DND-41 (cell line): ENCODE measurements at regions not wholly inside any gene's neighbourhood (a gene's known extent, or its start where the extent isn't known, plus 50 kb on each side); places are given as distances from the start of the nearest gene placed in this dataset.

Experiments used
- ATAC-seq: fragments of 200-7000 bp; cut with Tn5 transposase; 3 replicates; pipeline ENCODE4 v1.9.1; 2021; ENCODE audit warnings: low read depth; ENCODE audit not compliant: insufficient read depth
- DNase-seq: peaks from one replicate; pipeline ENCODE4 v3.0.0-alpha.2; 2020
- H2AFZ ChIP-seq: 2 replicates; pipeline ENCODE4 v1.6.0; 2012; ENCODE audit warnings: low read depth, low read length
- H3K27ac ChIP-seq: 2 replicates; pipeline ENCODE4 v1.5.1; 2012; ENCODE audit warnings: low read length, inconsistent platforms
- H3K27me3 ChIP-seq: fragments of 200-600 bp; sonication (generic); 2 replicates; pipeline ENCODE4 v1.6.0; 2012; ENCODE audit warnings: low read length, mild to moderate bottlenecking, inconsistent platforms; ENCODE audit not compliant: insufficient read depth, poor library complexity
- H3K36me3 ChIP-seq: 2 replicates; pipeline ENCODE4 v1.5.1; 2012; ENCODE audit warnings: low read length, inconsistent platforms; ENCODE audit not compliant: insufficient read depth
- H3K4me1 ChIP-seq: 2 replicates; pipeline ENCODE4 v1.5.1; 2012; ENCODE audit warnings: mild to moderate bottlenecking, low read length; ENCODE audit not compliant: insufficient read depth
- H3K4me2 ChIP-seq: 2 replicates; pipeline ENCODE4 v1.6.0; 2012; ENCODE audit warnings: mild to moderate bottlenecking, moderate library complexity, low read length, inconsistent platforms; ENCODE audit not compliant: insufficient read depth
- H3K4me3 ChIP-seq, 2 experiments: fragments of 200-600 bp in 1 of 2; shearing (Covaris generic) in 1 of 2; 2 replicates each; pipeline ENCODE4 v1.5.1; 2012 to 2016; ENCODE audit warnings: inconsistent platforms in 2 of 2, low read length in 2 of 2, mild to moderate bottlenecking in 2 of 2, low read depth in 1 of 2, moderate library complexity in 1 of 2
- H3K79me2 ChIP-seq: 2 replicates; pipeline ENCODE4 v1.6.0; 2012; ENCODE audit warnings: low read length, inconsistent platforms; ENCODE audit not compliant: insufficient read depth
- H3K9ac ChIP-seq: 2 replicates; pipeline ENCODE4 v1.6.0; 2012; ENCODE audit warnings: low read depth, mild to moderate bottlenecking, inconsistent platforms, low read length, moderate library complexity
- H3K9me3 ChIP-seq: 2 replicates; pipeline ENCODE4 v1.5.1; 2012; ENCODE audit warnings: low read length, moderate library complexity, mild to moderate bottlenecking, inconsistent platforms; ENCODE audit not compliant: insufficient read depth, severe bottlenecking
- H4K20me1 ChIP-seq: 2 replicates; pipeline ENCODE4 v1.6.0; 2012; ENCODE audit warnings: low read length; ENCODE audit not compliant: insufficient read depth
- CTCF ChIP-seq: IDR thresholded peaks from 2 replicates; pipeline ENCODE4 v1.5.1; 2012; ENCODE audit warnings: borderline replicate concordance, low read length, moderate library complexity, mild to moderate bottlenecking; ENCODE audit not compliant: poor library complexity, severe bottlenecking; ENCODE audit errors: extremely low read depth
- EZH2 ChIP-seq: IDR thresholded peaks from 3 replicates; pipeline ENCODE4 v1.6.1; 2012; ENCODE audit warnings: borderline replicate concordance, low read depth, mild to moderate bottlenecking, moderate library complexity, low read length, inconsistent platforms; ENCODE audit not compliant: severe bottlenecking

- Histone ChIP-seq H3K4me1 (no peaks in the 10 kb centered on the region), H2AFZ (no peak overlapping the region), H3K27me3 (peaks cover 2% of the 10 kb centered on the region), H3K27ac (no peak overlapping the region), H3K36me3 (no peaks in the 10 kb centered on the region), H3K9me3 (no peaks in the 10 kb centered on the region), H3K4me3 (no peak overlapping the region), H3K79me2 (no peaks in the 10 kb centered on the region), H3K9ac (no peak overlapping the region), H4K20me1 (no peaks in the 10 kb centered on the region), H3K4me2 (no peak overlapping the region)
- DNase-seq (no peak), ATAC-seq (no peak)
- TF ChIP-seq EZH2 (no peak), CTCF (no peak)
Measured at GRCh38 chr1:37100310-37100709, 66.0 kb upstream of the GRIK3 start.

DNA sequence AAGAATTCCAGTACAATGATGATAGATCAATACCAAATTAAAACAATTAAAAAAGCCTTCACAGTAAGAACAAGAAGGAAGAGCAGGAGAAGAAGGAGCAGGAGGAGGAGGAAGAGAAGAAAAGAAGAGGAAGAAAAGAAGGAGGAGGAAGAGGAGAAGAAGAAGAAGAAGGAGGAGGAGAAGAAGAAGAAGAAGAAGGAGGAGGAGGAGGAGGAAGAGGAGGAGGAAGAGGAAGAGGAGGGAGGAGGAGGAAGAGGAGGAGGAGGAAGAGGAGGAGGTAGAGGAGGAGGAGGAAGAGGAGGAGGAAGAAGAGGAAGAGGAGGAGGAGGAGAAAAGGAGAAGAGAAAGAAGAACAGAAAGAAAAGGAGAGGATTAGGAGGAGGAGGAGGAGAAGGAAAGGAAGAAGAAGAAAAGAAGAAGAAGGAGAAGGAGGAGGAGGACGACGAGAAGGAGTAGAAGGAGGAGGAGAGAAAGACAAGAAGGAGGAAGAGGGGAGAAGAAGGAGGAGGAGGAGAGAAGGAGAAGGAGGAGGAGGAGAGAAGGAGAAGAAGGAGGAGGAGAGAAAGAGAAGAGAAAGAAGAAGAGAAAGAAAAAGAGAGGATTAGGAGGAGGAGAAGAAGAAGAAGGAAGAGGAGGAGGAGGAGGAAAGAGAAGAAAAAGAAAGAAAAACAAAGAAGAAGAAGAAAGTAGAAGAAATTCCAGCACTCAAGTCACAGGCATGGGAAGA is 68.5 kb upstream of the GRIK3 start:
- Histone ChIP-seq H3K27ac (no peak overlapping the region), H3K79me2 (no peaks in the 10 kb centered on the region), H2AFZ (no peak overlapping the region), H3K9me3 (no peaks in the 10 kb centered on the region), H3K27me3 (peaks cover 9% of the 10 kb centered on the region), H4K20me1 (no peaks in the 10 kb centered on the region; the same call in 1 of the 2 replicates), H3K36me3 (no peaks in the 10 kb centered on the region), H3K4me3 (no peak overlapping the region), H3K4me2 (no peak overlapping the region), H3K9ac (no peak overlapping the region), H3K4me1 (no peaks in the 10 kb centered on the region)
- TF ChIP-seq EZH2 (no peak), CTCF (no peak)
- DNase-seq (no peak), ATAC-seq (no peak)

DNA sequence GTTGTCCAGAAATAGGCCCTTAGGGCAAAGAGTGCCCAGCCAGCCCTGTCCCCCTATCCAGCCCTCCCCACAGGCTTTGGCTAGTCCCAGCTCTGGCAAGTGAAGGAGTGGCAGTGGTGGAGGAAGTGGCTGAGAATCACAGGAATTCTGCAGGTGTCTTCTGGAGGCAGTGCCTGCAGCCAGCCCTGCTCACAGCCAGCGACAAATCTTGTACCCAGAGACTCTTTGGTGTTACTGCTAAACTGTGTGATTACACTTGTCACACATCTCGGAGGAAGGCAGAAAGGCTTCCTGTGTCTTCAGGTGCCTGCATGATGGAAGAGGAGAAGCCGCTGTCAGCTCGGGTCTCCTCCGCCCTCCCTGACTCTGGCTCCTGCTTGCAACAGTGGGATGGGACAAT is 71.6 kb upstream of the GRIK3 start:
- no peaks in the 10 kb centered on the region for H3K9me3 ChIP-seq
- no peak overlapping the region for H3K27ac ChIP-seq
- H3K27me3 ChIP-seq, result peaks cover 14% of the 10 kb centered on the region
- H3K36me3 ChIP-seq, result no peaks in the 10 kb centered on the region
- no peak for DNase-seq
- H3K4me3 ChIP-seq, result no peak overlapping the region
- H3K9ac ChIP-seq, result no peak overlapping the region
- no peaks in the 10 kb centered on the region for H3K4me1 ChIP-seq
- no peak for ATAC-seq
- H4K20me1 ChIP-seq, result no peaks in the 10 kb centered on the region; the same call in 1 of the 2 replicates
- TF ChIP-seq EZH2 (no peak), CTCF (no peak)
- H2AFZ ChIP-seq, result no peak overlapping the region
- H3K4me2 ChIP-seq, result no peak overlapping the region
- H3K79me2 ChIP-seq, result no peaks in the 10 kb centered on the region
